ENCODE measurements at regions not wholly inside any gene's neighbourhood (a gene's known extent, or its start where the extent isn't known, plus 50 kb on each side); places are given as distances from the start of the nearest gene placed in this dataset.
A peak's percentile ranks its signal among the peaks of the same experiment; 100 is the strongest.

- H3K27ac Mint-ChIP-seq (ENCODE audit: unreplicated experiment): no peak overlapping the region
- no peaks in the 10 kb centered on the region for H3K27me3 Mint-ChIP-seq (ENCODE audit: low read depth)
- no peak overlapping the region for H3K4me3 Mint-ChIP-seq (ENCODE audit: unreplicated experiment)
- no peaks in the 10 kb centered on the region for H3K36me3 Mint-ChIP-seq (ENCODE audit: low read depth)
- no peak for DNase-seq (ENCODE audit: low spot score)
- TF ChIP-seq CTCF (IDR thresholded peaks at IDR 0.05): no peak
- H3K4me1 Mint-ChIP-seq (ENCODE audit: low read depth): peaks cover 15% of the 10 kb centered on the region
- H3K9me3 Mint-ChIP-seq (ENCODE audit: low read depth): no peaks in the 10 kb centered on the region
These were observed 76.3 kb downstream of the FAT3 start for GRCh38 chr11:92300876-92301275.

GRCh38 chr11:92302770-92303169, 78.2 kb downstream of the FAT3 start:
- Mint-ChIP-seq H3K27ac (ENCODE audit: unreplicated experiment) (no peak overlapping the region), H3K27me3 (ENCODE audit: low read depth) (no peaks in the 10 kb centered on the region), H3K9me3 (ENCODE audit: low read depth) (no peaks in the 10 kb centered on the region), H3K4me3 (ENCODE audit: unreplicated experiment) (no peak overlapping the region), H3K36me3 (ENCODE audit: low read depth) (no peaks in the 10 kb centered on the region), H3K4me1 (ENCODE audit: low read depth) (peaks cover 16% of the 10 kb centered on the region)
- TF ChIP-seq CTCF (IDR thresholded peaks at IDR 0.05): no peak
- DNase-seq (ENCODE audit: low spot score): no peak

GRCh38 chr11:92304271-92304670, 79.7 kb downstream of the FAT3 start:
- Mint-ChIP-seq H3K27ac (ENCODE audit: unreplicated experiment) (no peak overlapping the region), H3K36me3 (ENCODE audit: low read depth) (no peaks in the 10 kb centered on the region), H3K4me3 (ENCODE audit: unreplicated experiment) (no peak overlapping the region), H3K9me3 (ENCODE audit: low read depth) (no peaks in the 10 kb centered on the region), H3K27me3 (ENCODE audit: low read depth) (no peaks in the 10 kb centered on the region), H3K4me1 (ENCODE audit: low read depth) (peaks cover 30% of the 10 kb centered on the region)
- no peak for TF ChIP-seq CTCF (IDR thresholded peaks at IDR 0.05)
- no peak for DNase-seq (ENCODE audit: low spot score)

GRCh38 chr11:92306966-92307510, 82.4 kb downstream of the FAT3 start:
- no peaks in the 10 kb centered on the region for H3K36me3 Mint-ChIP-seq (ENCODE audit: low read depth)
- peaks cover 36% of the 10 kb centered on the region for H3K4me1 Mint-ChIP-seq (ENCODE audit: low read depth)
- H3K4me3 Mint-ChIP-seq (ENCODE audit: unreplicated experiment): no peak overlapping the region
- no peaks in the 10 kb centered on the region for H3K9me3 Mint-ChIP-seq (ENCODE audit: low read depth)
- no peak for DNase-seq (ENCODE audit: low spot score)
- peak overlapping the region; percentile 30 for H3K27ac Mint-ChIP-seq (ENCODE audit: unreplicated experiment)
- no peak for TF ChIP-seq CTCF (IDR thresholded peaks at IDR 0.05)
- H3K27me3 Mint-ChIP-seq (ENCODE audit: low read depth): no peaks in the 10 kb centered on the region

- TF ChIP-seq CTCF (IDR thresholded peaks at IDR 0.05): no peak
- Mint-ChIP-seq H3K4me3 (ENCODE audit: unreplicated experiment) (no peak overlapping the region), H3K27me3 (ENCODE audit: low read depth) (no peaks in the 10 kb centered on the region), H3K27ac (ENCODE audit: unreplicated experiment) (no peak overlapping the region), H3K9me3 (ENCODE audit: low read depth) (no peaks in the 10 kb centered on the region), H3K36me3 (ENCODE audit: low read depth) (no peaks in the 10 kb centered on the region), H3K4me1 (ENCODE audit: low read depth) (peaks cover 28% of the 10 kb centered on the region)
- no peak for DNase-seq (ENCODE audit: low spot score)
These were observed 83.7 kb downstream of the FAT3 start for GRCh38 chr11:92308366-92308765.
